CD8-positive, alpha-beta memory T cell (primary cell): ENCODE measurements at regions not wholly inside any gene's neighbourhood (a gene's known extent, or its start where the extent isn't known, plus 50 kb on each side); places are given as distances from the start of the nearest gene placed in this dataset.

Experiments
- CTCF ChIA-PET: fragments of 350-600 bp; sonication (Branson Sonifier 250); formaldehyde crosslinking; loops from one replicate; lab custom pipeline; 2021; ENCODE audit warnings: antibody characterized with exemption; lab: Charles Lee
- POLR2A ChIA-PET: fragments of 350-600 bp; sonication (Branson Sonifier 250); formaldehyde crosslinking; loops from one replicate; lab custom pipeline; 2021; ENCODE audit warnings: antibody characterized with exemption; lab: Charles Lee
- DNase-seq, 5 donors: peaks; one replicate each; pipeline versions ENCODE4 v3.0.0 to v3.0.0-alpha.2; 2020 to 2022; ENCODE audit warnings: mixed read lengths in 1 of 5
- H3K27ac ChIP-seq: one replicate; pipeline ENCODE4 v1.7.0; 2013; ENCODE audit warnings: low read depth, mild to moderate bottlenecking, low read length, moderate library complexity
- H3K27me3 ChIP-seq: 2 replicates; pipeline ENCODE4 v1.7.0; 2013; ENCODE audit warnings: low read length, mild to moderate bottlenecking; ENCODE audit not compliant: insufficient read depth, poor library complexity, severe bottlenecking
- H3K36me3 ChIP-seq: 2 replicates; pipeline ENCODE4 v1.7.0; 2013; ENCODE audit warnings: mild to moderate bottlenecking, low read length, moderate library complexity; ENCODE audit not compliant: insufficient read depth
- H3K4me1 ChIP-seq: 2 replicates; pipeline ENCODE4 v1.7.0; 2013; ENCODE audit warnings: mild to moderate bottlenecking, low read length, moderate library complexity; ENCODE audit not compliant: insufficient read depth
- H3K4me3 ChIP-seq: 2 replicates; pipeline ENCODE4 v1.7.0; 2013; ENCODE audit warnings: mild to moderate bottlenecking, low read length
- H3K9me3 ChIP-seq: 2 replicates; pipeline ENCODE4 v1.7.0; 2013; ENCODE audit warnings: mild to moderate bottlenecking, low read length
- H3K27ac Mint-ChIP-seq, 8 donors: one replicate each; pipeline ENCODE4 v1.8.0; 2020 to 2021; ENCODE audit warnings: mixed read lengths in 8 of 8, mild to moderate bottlenecking in 6 of 8, inconsistent platforms in 3 of 8, moderate library complexity in 3 of 8
- H3K27me3 Mint-ChIP-seq, 2 donors: one replicate each; pipeline ENCODE4 v1.8.0; 2020 to 2021; ENCODE audit warnings: mixed read lengths in 2 of 2, mild to moderate bottlenecking in 1 of 2, moderate library complexity in 1 of 2
- H3K36me3 Mint-ChIP-seq, 3 donors: one replicate each; pipeline ENCODE4 v1.8.0; 2020 to 2021; ENCODE audit warnings: mixed read lengths in 3 of 3, inconsistent platforms in 1 of 3, mild to moderate bottlenecking in 1 of 3
- H3K4me1 Mint-ChIP-seq, 3 donors: one replicate each; pipeline ENCODE4 v1.8.0; 2020 to 2021; ENCODE audit warnings: mixed read lengths in 3 of 3, inconsistent platforms in 1 of 3, mild to moderate bottlenecking in 1 of 3
- H3K4me3 Mint-ChIP-seq, 7 donors: one replicate each; pipeline ENCODE4 v1.8.0; 2020 to 2021; ENCODE audit warnings: mixed read lengths in 7 of 7, mild to moderate bottlenecking in 6 of 7, moderate library complexity in 4 of 7, inconsistent platforms in 2 of 7
- H3K9me3 Mint-ChIP-seq, 5 donors: one replicate each; pipeline ENCODE4 v1.8.0; 2020 to 2022; ENCODE audit warnings: mixed read lengths in 5 of 5, mild to moderate bottlenecking in 3 of 5, moderate library complexity in 2 of 5, inconsistent platforms in 1 of 5

DNA sequence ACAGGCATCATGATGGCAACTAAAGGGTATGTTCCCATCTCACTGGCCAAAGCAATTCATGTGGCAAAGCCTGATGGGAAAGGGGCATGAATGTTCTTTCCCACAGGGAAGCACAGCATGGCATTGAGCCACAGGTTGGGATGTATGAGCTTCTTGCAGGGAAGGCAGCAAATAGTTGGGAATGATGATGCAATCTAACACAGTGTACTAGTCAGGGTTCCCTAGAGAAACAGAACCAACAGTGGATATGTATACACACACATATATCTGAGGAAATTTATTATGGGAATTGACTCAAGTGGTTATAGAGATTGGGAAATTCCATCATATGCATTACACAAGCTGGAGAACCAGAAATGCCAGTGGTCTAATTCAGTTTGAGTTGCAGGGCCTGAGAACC lies 253.6 kb upstream of the NPVF start:
- no peak for DNase-seq
- H3K4me1 ChIP-seq: no peaks in the 10 kb centered on the region
- H3K27ac ChIP-seq: no peak overlapping the region
- Mint-ChIP-seq H3K9me3 (no peaks in the 10 kb centered on the region), H3K27me3 (peaks cover 2 to 10% of the 10 kb centered on the region in 2 donors), H3K36me3 (no peaks in the 10 kb centered on the region), H3K4me3 (no peak overlapping the region), H3K4me1 (no peaks in the 10 kb centered on the region), H3K27ac (no peak overlapping the region)
- ChIA-PET CTCF (no interaction called here), POLR2A (no interaction called here)
- H3K27me3 ChIP-seq: no peaks in the 10 kb centered on the region
- no peak overlapping the region for H3K4me3 ChIP-seq
- H3K36me3 ChIP-seq: no peaks in the 10 kb centered on the region
- no peaks in the 10 kb centered on the region for H3K9me3 ChIP-seq

DNA sequence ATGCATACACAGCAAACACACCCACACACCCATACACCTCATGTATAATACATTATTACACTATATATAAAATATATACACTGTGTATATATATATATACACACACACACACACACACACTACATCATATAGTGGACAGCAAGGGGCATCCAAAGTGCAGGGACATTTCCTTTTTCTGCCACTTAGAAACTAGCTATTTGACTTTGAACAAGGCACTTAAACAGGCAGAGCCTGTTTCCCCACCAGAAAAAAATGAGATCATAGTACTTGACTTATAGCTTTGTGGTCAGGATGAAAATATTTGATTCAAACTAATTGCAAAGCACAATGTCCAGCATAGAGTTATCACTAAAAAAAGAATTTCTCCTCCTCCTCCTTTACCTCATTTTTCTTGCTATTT lies 254.3 kb upstream of the NPVF start:
- Mint-ChIP-seq H3K27ac (no peak overlapping the region), H3K4me3 (no peak overlapping the region), H3K27me3 (peaks cover 2 to 4% of the 10 kb centered on the region in 2 donors), H3K36me3 (no peaks in the 10 kb centered on the region), H3K9me3 (no peaks in the 10 kb centered on the region), H3K4me1 (no peaks in the 10 kb centered on the region)
- Histone ChIP-seq H3K4me3 (no peak overlapping the region), H3K4me1 (no peaks in the 10 kb centered on the region), H3K27me3 (no peaks in the 10 kb centered on the region), H3K36me3 (no peaks in the 10 kb centered on the region), H3K27ac (no peak overlapping the region), H3K9me3 (no peaks in the 10 kb centered on the region)
- POLR2A ChIA-PET: no interaction called here
- CTCF ChIA-PET: no interaction called here
- DNase-seq: no peak

DNA sequence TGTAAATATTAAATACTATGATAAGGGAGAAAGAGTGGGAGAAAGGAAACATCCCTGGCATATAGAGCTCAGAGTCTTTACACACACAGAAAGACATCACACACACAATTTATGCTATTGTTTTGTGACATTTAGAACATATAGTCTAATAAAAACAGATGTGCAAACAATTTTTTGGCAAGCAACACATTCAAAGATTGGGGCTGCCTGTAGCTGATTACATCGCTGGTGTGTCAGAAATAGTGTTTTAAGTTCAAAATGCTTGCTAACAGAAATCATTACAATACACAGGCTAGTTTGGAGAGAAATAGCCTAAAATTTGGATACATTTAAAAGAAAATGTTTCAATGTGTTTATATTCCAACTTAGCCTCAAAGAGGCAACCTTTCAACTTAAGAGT lies 256.7 kb upstream of the NPVF start:
- H3K27ac Mint-ChIP-seq: no peak overlapping the region
- no peaks in the 10 kb centered on the region for H3K36me3 Mint-ChIP-seq
- CTCF ChIA-PET: no interaction called here
- no peak overlapping the region for H3K4me3 Mint-ChIP-seq
- H3K27me3 ChIP-seq: no peaks in the 10 kb centered on the region
- no peaks in the 10 kb centered on the region for H3K4me1 ChIP-seq
- H3K4me1 Mint-ChIP-seq: no peaks in the 10 kb centered on the region
- no peak for DNase-seq
- H3K27ac ChIP-seq: no peak overlapping the region
- H3K9me3 ChIP-seq: no peaks in the 10 kb centered on the region
- no peak overlapping the region for H3K4me3 ChIP-seq
- H3K9me3 Mint-ChIP-seq: no peaks in the 10 kb centered on the region
- POLR2A ChIA-PET: no interaction called here
- no peaks in the 10 kb centered on the region for H3K36me3 ChIP-seq
- H3K27me3 Mint-ChIP-seq: peaks cover 2 to 4% of the 10 kb centered on the region in 2 donors

DNA sequence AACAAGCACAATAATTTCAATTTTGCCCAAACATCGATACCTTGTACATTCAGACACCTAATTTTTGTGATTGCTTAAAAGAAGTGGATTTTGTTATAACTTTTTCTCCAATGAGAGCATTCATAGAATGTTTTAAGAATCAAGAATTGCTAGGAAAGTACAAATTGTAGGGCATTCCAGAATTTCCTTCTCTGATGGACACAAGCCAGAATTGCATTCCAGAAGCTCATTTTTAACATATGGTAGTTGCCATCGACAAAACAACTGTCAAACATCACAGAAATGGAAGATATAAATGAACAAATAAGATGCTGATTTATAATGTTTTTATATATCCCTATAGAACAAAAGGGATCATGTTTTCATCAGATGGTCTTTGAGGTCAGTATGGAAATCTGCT lies 258.4 kb upstream of the NPVF start:
- Histone ChIP-seq H3K9me3 (no peaks in the 10 kb centered on the region), H3K4me1 (no peaks in the 10 kb centered on the region), H3K4me3 (no peak overlapping the region), H3K36me3 (no peaks in the 10 kb centered on the region), H3K27me3 (no peaks in the 10 kb centered on the region), H3K27ac (no peak overlapping the region)
- Mint-ChIP-seq H3K9me3 (no peaks in the 10 kb centered on the region), H3K27me3 (peaks cover 2 to 4% of the 10 kb centered on the region in 2 donors), H3K36me3 (no peaks in the 10 kb centered on the region), H3K4me1 (no peaks in the 10 kb centered on the region), H3K4me3 (no peak overlapping the region), H3K27ac (no peak overlapping the region)
- ChIA-PET POLR2A (no interaction called here), CTCF (no interaction called here)
- no peak for DNase-seq

DNA sequence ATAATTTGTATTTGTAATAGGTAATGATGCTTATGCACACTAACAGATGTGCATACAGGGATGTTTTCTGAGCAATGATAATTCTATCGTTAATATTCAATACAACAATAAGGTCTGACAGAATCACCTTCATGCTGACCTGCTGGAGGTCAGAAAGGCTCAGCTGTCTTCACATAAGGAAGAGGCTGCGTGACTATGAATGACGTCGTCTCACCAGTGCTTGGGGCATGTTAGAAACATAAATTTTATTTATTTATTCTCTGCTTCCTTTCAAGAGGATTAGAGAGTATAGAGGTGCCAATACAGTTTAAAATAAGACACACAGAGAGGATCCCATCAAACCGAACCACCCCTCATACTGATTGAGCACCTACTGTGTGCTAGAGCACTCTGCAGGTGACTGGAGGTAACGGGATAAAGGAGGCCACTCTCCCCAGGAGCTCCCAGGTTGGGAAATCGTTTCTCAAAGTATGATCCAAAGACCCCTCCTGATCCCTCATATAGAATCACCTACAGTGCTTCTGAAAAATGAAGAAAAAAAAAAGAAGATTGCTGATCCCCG lies 265.6 kb upstream of the NPVF start:
- no peaks in the 10 kb centered on the region for H3K27me3 ChIP-seq
- peaks cover 3% of the 10 kb centered on the region for H3K4me1 ChIP-seq
- ChIA-PET POLR2A (no interaction called here), CTCF (no interaction called here)
- Mint-ChIP-seq H3K36me3 (no peaks in the 10 kb centered on the region), H3K27ac (no peak overlapping the region), H3K4me1 (peaks cover 5 to 9% (median 5%) of the 10 kb centered on the region in 3 donors), H3K9me3 (no peaks in the 10 kb centered on the region), H3K27me3 (no peaks in the 10 kb centered on the region), H3K4me3 (no peak overlapping the region)
- DNase-seq: no peak
- no peak overlapping the region for H3K4me3 ChIP-seq
- no peaks in the 10 kb centered on the region for H3K36me3 ChIP-seq
- no peaks in the 10 kb centered on the region for H3K9me3 ChIP-seq
- H3K27ac ChIP-seq: no peak overlapping the region

GRCh38 chr7:25494896-25495295 lies 266.6 kb upstream of the NPVF start:
- no peak for DNase-seq
- Histone ChIP-seq H3K36me3 (no peaks in the 10 kb centered on the region), H3K27ac (no peak overlapping the region), H3K27me3 (no peaks in the 10 kb centered on the region), H3K4me3 (no peak overlapping the region), H3K4me1 (peaks cover 3% of the 10 kb centered on the region), H3K9me3 (no peaks in the 10 kb centered on the region)
- Mint-ChIP-seq H3K36me3 (no peaks in the 10 kb centered on the region), H3K9me3 (no peaks in the 10 kb centered on the region), H3K27ac (peak overlapping the region in 1 of 8 donors; percentile 43), H3K4me1 (peaks cover 5 to 9% (median 5%) of the 10 kb centered on the region in 3 donors), H3K4me3 (no peak overlapping the region), H3K27me3 (no peaks in the 10 kb centered on the region)
- ChIA-PET CTCF (no interaction called here), POLR2A (no interaction called here)

GRCh38 chr7:25495342-25496250 lies 267.3 kb upstream of the NPVF start:
- no peaks in the 10 kb centered on the region for H3K36me3 Mint-ChIP-seq
- no peak for DNase-seq
- no peaks in the 10 kb centered on the region for H3K9me3 ChIP-seq
- no peaks in the 10 kb centered on the region for H3K27me3 ChIP-seq
- no peaks in the 10 kb centered on the region for H3K36me3 ChIP-seq
- H3K27ac Mint-ChIP-seq: no peak overlapping the region
- H3K4me1 Mint-ChIP-seq: peaks cover 5 to 9% (median 5%) of the 10 kb centered on the region in 3 donors
- no peaks in the 10 kb centered on the region for H3K9me3 Mint-ChIP-seq
- H3K27ac ChIP-seq: no peak overlapping the region
- peaks cover 3% of the 10 kb centered on the region for H3K4me1 ChIP-seq
- peak overlapping the region in 1 of 7 donors; percentile 38 for H3K4me3 Mint-ChIP-seq
- no peaks in the 10 kb centered on the region for H3K27me3 Mint-ChIP-seq
- CTCF ChIA-PET: no interaction called here
- POLR2A ChIA-PET: no interaction called here
- H3K4me3 ChIP-seq: no peak overlapping the region

- H3K27me3 ChIP-seq: no peaks in the 10 kb centered on the region
- CTCF ChIA-PET: no interaction called here
- H3K4me3 ChIP-seq: peak overlapping the region; percentile 13
- peaks cover 3% of the 10 kb centered on the region for H3K4me1 ChIP-seq
- DNase-seq: peak in 1 of 5 donors; percentile 14
- peaks cover 3% of the 10 kb centered on the region in 2 donors for H3K27me3 Mint-ChIP-seq
- POLR2A ChIA-PET: no interaction called here
- peak overlapping the region in 5 of 8 donors; percentile 0 to 49 (median 16) for H3K27ac Mint-ChIP-seq
- peak overlapping the region in 5 of 7 donors; percentile 30 to 60 (median 42) for H3K4me3 Mint-ChIP-seq
- H3K36me3 ChIP-seq: no peaks in the 10 kb centered on the region
- no peak overlapping the region for H3K27ac ChIP-seq
- H3K9me3 Mint-ChIP-seq: no peaks in the 10 kb centered on the region
- peaks cover 5 to 9% (median 5%) of the 10 kb centered on the region in 3 donors for H3K4me1 Mint-ChIP-seq
- H3K36me3 Mint-ChIP-seq: no peaks in the 10 kb centered on the region
- H3K9me3 ChIP-seq: no peaks in the 10 kb centered on the region
These were observed 268.4 kb upstream of the NPVF start for GRCh38 chr7:25496476-25497368.
